Calu3 (cell line): ENCODE measurements at regions not wholly inside any gene's neighbourhood (a gene's known extent, or its start where the extent isn't known, plus 50 kb on each side); places are given as distances from the start of the nearest gene placed in this dataset.

ENCODE experiments used
- BruUV-seq: library from RNA; stranded (reverse); fragments of 400-500 nt; replicated peaks from 2 replicates; lab custom pipeline; 2021; lab: Mats Ljungman, UMichigan
- CTCF ChIA-PET: fragments of 300-600 bp; sonication (Branson Sonifier 250); formaldehyde crosslinking; loops from one replicate; lab custom pipeline; 2022; ENCODE audit warnings: antibody characterized with exemption; lab: Charles Lee
- DNase-seq: peaks from one replicate; pipeline ENCODE4 v3.0.0; 2022
- H3K27ac Mint-ChIP-seq: one replicate; pipeline ENCODE4 v1.8.0; 2022; ENCODE audit warnings: mixed read lengths; ENCODE audit not compliant: unreplicated experiment
- H3K27me3 Mint-ChIP-seq: one replicate; pipeline ENCODE4 v1.8.0; 2022; ENCODE audit warnings: mixed read lengths; ENCODE audit not compliant: unreplicated experiment
- H3K36me3 Mint-ChIP-seq: one replicate; pipeline ENCODE4 v1.8.0; 2022; ENCODE audit warnings: mild to moderate bottlenecking, moderate library complexity, mixed read lengths; ENCODE audit not compliant: insufficient read depth, unreplicated experiment
- H3K4me1 Mint-ChIP-seq: one replicate; pipeline ENCODE4 v1.8.0; 2022; ENCODE audit warnings: mild to moderate bottlenecking, low read depth, mixed read lengths; ENCODE audit not compliant: unreplicated experiment
- H3K4me3 Mint-ChIP-seq: one replicate; pipeline ENCODE4 v1.8.0; 2022; ENCODE audit warnings: mild to moderate bottlenecking, low read depth, moderate library complexity, mixed read lengths; ENCODE audit not compliant: unreplicated experiment
- H3K9me3 Mint-ChIP-seq: one replicate; pipeline ENCODE4 v1.8.0; 2022; ENCODE audit warnings: low read depth, mixed read lengths; ENCODE audit not compliant: unreplicated experiment
- intact Hi-C: fragments of 100-400 bp; cut with micrococcal nuclease; formaldehyde crosslinking; loops from one replicate; pipeline ENCODE4 v1.10.0; 2022; ENCODE audit not compliant: unreplicated experiment
- TF ChIP-seq, protein P1 (sequence below): fragments of 200-600 bp; IDR thresholded peaks from one replicate; pipeline ENCODE4 v1.8.0; 2022; ENCODE audit warnings: antibody characterized with exemption; ENCODE audit not compliant: unreplicated experiment

DNA sequence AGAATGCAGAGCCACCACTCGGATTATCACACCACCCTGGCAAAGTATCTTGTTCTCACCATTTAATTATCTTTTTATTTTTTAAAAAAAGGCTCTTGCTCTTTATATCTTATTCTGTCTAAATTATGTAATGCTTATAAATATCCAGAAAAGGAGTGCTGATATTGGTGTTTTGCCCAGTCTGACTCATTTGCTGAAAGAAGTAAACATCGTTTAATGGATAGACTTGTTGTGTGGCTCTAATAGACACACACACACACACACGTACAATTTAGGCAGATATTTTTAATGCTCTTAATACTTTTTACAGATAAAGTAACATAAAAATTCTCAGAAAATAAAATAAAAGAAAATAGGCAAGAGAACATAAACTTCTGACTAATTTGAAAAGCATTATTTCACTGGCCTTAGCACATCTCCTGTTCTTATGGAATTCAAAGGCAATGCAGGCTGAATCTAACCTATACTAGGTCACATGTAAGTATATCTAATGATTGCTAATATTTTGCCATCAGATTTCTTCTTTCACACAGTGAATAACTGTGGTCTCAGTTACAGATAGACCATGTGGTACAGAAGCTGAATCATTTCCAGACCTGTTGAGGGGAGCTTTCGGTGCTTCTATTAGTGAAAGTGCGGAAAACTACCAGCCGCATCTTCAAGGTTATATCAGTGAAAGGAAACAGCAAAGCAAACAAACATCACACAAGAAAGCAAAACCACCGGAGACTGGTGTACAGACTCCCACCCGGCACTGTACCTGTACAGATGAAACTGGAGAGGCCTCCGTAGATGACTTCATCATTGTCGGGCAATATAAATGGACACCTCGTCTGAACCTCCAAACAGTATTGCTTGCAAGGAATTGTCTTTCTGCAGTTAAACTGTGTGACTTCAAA lies 642.1 kb upstream of the ARGLU1 start:
- Mint-ChIP-seq H3K27ac (no peak overlapping the region), H3K27me3 (no peaks in the 10 kb centered on the region), H3K4me3 (no peak overlapping the region), H3K36me3 (no peaks in the 10 kb centered on the region), H3K4me1 (no peaks in the 10 kb centered on the region), H3K9me3 (no peaks in the 10 kb centered on the region)
- TF ChIP-seq, protein P1, sequence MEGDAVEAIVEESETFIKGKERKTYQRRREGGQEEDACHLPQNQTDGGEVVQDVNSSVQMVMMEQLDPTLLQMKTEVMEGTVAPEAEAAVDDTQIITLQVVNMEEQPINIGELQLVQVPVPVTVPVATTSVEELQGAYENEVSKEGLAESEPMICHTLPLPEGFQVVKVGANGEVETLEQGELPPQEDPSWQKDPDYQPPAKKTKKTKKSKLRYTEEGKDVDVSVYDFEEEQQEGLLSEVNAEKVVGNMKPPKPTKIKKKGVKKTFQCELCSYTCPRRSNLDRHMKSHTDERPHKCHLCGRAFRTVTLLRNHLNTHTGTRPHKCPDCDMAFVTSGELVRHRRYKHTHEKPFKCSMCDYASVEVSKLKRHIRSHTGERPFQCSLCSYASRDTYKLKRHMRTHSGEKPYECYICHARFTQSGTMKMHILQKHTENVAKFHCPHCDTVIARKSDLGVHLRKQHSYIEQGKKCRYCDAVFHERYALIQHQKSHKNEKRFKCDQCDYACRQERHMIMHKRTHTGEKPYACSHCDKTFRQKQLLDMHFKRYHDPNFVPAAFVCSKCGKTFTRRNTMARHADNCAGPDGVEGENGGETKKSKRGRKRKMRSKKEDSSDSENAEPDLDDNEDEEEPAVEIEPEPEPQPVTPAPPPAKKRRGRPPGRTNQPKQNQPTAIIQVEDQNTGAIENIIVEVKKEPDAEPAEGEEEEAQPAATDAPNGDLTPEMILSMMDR: no peak
- intact Hi-C loops: loop anchor here (2.0 to 5.0 kb wide), 3 partner anchors 441 to 945 kb away; a partner anchor contains a TSS
- CTCF ChIA-PET: no interaction called here
- no TSS peak for BruUV-seq
- DNase-seq: no peak

DNA sequence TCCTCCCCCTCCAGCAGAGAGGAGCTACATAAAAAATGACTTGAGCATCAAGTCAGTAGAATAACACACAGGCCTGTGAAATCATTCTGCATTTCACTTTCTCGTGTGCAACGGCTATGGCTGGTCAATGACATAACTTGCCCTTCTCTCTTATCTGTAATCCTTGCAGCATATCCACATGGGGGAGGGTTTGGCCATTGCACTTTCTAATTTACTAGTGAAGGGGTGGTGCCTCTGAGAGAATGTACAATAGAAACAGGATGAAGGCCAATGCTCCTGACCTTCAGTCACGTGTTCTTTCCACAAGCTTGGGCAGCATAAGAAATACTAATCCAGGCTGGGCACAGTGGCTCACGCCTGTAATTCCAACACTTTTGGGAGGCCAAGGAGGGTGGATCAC lies 641.0 kb upstream of the ARGLU1 start:
- TF ChIP-seq, protein P1: no peak
- Mint-ChIP-seq H3K27me3 (no peaks in the 10 kb centered on the region), H3K4me1 (no peaks in the 10 kb centered on the region), H3K9me3 (no peaks in the 10 kb centered on the region), H3K27ac (no peak overlapping the region), H3K4me3 (no peak overlapping the region), H3K36me3 (no peaks in the 10 kb centered on the region)
- CTCF ChIA-PET: interaction anchor here (0.6 kb wide), 1 partner anchor 827 kb away, joined by 5 read pairs; no protein-coding TSS in a partner anchor
- intact Hi-C loops: loop anchor here (5.0 kb wide), 1 partner anchor 658 kb away; a partner anchor contains a TSS
- BruUV-seq: no TSS peak
- DNase-seq: no peak

DNA sequence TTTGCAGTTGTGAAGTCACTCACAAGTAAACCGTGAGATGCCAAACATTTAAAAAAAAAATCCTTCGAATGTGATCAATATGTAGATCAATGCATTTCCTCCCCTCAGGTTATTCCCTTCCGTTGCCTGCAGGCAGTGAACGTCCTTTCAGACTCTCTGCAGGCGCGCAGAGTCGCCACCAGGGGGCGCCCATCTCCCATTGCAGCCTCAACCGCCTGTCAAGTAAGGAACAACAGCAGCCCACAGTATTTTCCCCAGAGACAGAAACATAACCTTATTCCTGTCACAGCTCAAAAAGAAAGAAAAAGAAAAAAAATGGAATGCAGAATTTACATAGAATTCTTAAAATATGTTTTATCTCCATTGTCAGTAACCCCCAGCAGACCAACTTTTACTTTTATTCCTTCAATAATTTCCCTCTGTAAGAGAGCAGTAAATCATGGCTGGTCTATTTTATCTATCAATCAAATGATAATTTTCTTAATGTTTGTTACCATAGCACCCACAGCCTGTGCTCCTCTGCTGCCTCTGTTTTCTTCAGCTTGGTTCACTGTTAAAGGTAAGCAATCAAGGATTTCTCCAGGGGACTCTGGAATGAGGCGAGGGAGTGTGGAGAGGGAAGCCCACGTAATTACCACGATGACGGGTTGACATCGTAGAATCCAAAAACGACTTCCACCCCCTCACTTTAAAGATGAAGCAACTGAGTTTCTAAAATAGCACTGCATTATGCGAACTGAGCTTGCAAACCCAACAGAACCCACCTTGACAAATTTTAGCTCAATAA lies 637.6 kb upstream of the ARGLU1 start:
- TF ChIP-seq, protein P1: peak; percentile 53
- CTCF ChIA-PET: no interaction called here
- no peaks in the 10 kb centered on the region for H3K4me1 Mint-ChIP-seq
- H3K9me3 Mint-ChIP-seq: no peaks in the 10 kb centered on the region
- H3K27ac Mint-ChIP-seq: no peak overlapping the region
- no peaks in the 10 kb centered on the region for H3K36me3 Mint-ChIP-seq
- peak; percentile 57 for DNase-seq
- BruUV-seq: no TSS peak
- H3K4me3 Mint-ChIP-seq: no peak overlapping the region
- H3K27me3 Mint-ChIP-seq: no peaks in the 10 kb centered on the region
- intact Hi-C loops: loop anchor here (5.0 kb wide), 1 partner anchor 662 kb away; a partner anchor contains a TSS

DNA sequence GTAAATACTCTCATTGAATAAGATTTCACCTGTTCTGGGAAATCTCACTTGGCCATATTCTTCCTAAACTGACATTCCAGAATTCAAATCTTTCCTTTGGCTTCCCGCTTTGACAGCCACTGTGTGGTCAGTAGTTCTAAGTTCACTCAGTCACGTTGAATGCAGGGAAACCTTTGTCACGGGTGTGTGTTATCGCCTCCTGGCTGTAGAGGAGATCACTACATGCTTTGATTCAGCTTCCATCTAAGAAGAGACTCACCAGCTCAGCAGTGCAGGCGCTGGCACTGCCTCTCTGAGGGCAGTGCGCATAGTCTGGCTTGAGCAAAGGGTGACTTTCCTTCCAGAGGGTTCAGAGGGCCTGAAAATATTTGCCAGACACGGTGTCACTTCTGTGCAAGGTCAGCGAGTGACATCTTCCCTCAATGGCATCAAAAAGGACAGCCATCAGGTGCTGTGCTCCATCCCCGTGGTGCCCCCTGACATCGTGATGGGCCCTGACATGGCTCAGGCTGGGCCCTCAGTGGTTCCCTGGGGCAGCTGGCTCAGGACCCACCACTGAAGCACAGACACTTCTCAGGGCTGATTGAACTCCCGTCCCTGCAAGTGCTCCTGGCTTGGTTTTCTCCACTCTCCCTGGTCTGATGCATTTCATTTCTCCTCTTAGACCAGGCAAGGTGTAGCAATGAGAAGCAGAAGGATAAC lies 635.4 kb upstream of the ARGLU1 start:
- no peaks in the 10 kb centered on the region for H3K36me3 Mint-ChIP-seq
- no peak overlapping the region for H3K4me3 Mint-ChIP-seq
- CTCF ChIA-PET: no interaction called here
- no peaks in the 10 kb centered on the region for H3K9me3 Mint-ChIP-seq
- intact Hi-C loops: no loop called here
- BruUV-seq: no TSS peak
- DNase-seq: peak; percentile 1
- TF ChIP-seq, protein P1: no peak
- H3K27ac Mint-ChIP-seq: peak overlapping the region; percentile 47
- no peaks in the 10 kb centered on the region for H3K27me3 Mint-ChIP-seq
- H3K4me1 Mint-ChIP-seq: no peaks in the 10 kb centered on the region
